Small intestine (tissue), 7 donors: ENCODE measurements at regions not wholly inside any gene's neighbourhood (a gene's known extent, or its start where the extent isn't known, plus 50 kb on each side); places are given as distances from the start of the nearest gene placed in this dataset.

Source experiments
- DNase-seq, 2 donors: peaks; one replicate each; pipeline versions ENCODE4 v3.0.0 to v3.0.0-alpha.2; 2013
- FAIRE-seq: peaks from 2 replicates; lab custom pipeline; 2012; peaks lifted over from hg19 to GRCh38; lab: Jason Lieb, UNC
- H3K27ac ChIP-seq, 3 donors: one replicate each; pipeline ENCODE4 v1.5.1; 2013; ENCODE audit warnings: low read length in 2 of 3, mild to moderate bottlenecking in 2 of 3, control low read depth in 1 of 3, inconsistent platforms in 1 of 3, low read depth in 1 of 3, moderate library complexity in 1 of 3
- H3K27me3 ChIP-seq, 3 donors: one replicate each; pipeline ENCODE4 v1.6.1; 2013; ENCODE audit warnings: low read length in 3 of 3, inconsistent platforms in 1 of 3; ENCODE audit not compliant: control insufficient read depth in 3 of 3, insufficient read depth in 3 of 3
- H3K36me3 ChIP-seq, 3 donors: one replicate each; pipeline ENCODE4 v1.6.1; 2013; ENCODE audit warnings: low read length in 3 of 3, inconsistent platforms in 1 of 3, low read depth in 1 of 3, mild to moderate bottlenecking in 1 of 3, moderate library complexity in 1 of 3; ENCODE audit not compliant: control insufficient read depth in 3 of 3, insufficient read depth in 2 of 3
- H3K4me1 ChIP-seq, 3 donors: one replicate each; pipeline ENCODE4 v1.6.1; 2013; ENCODE audit warnings: low read length in 2 of 3, inconsistent platforms in 1 of 3, low read depth in 1 of 3, mild to moderate bottlenecking in 1 of 3, moderate library complexity in 1 of 3; ENCODE audit not compliant: control insufficient read depth in 3 of 3, insufficient read depth in 2 of 3
- H3K4me3 ChIP-seq, 3 donors: one replicate each; pipeline ENCODE4 v1.5.1; 2013; ENCODE audit warnings: low read length in 3 of 3, control low read depth in 1 of 3, inconsistent platforms in 1 of 3, low read depth in 1 of 3, mild to moderate bottlenecking in 1 of 3, moderate library complexity in 1 of 3
- H3K9me3 ChIP-seq, 2 donors: one replicate each; pipeline ENCODE4 v1.6.1; 2013; ENCODE audit warnings: low read depth in 1 of 2, low read length in 1 of 2; ENCODE audit not compliant: control insufficient read depth in 2 of 2, insufficient read depth in 1 of 2
- WGBS, 3 donors: extraction: QIAGEN DNeasy Blood & Tissue Kit; methylation state at CpG; one replicate each; pipeline ENCODE4 v1.1.7; 2013; 5-methylcytosine and 5-hydroxymethylcytosine counted together
- donor health status: healthy with polysubstance abuse.
- donor health status: control.
- donor health status: control.
- donor health status: Bipolar disorder and iron deficiency.
- donor health status: healthy.

GRCh38 chr9:118439441-118439840 lies 735.2 kb downstream of the TLR4 start:
- Histone ChIP-seq H3K4me3 (no peak overlapping the region), H3K27ac (peak overlapping the region in 1 of 3 donors; percentile 71), H3K4me1 (peaks cover 0 to 15% (median 0%) of the 10 kb centered on the region in 3 donors), H3K9me3 (no peaks in the 10 kb centered on the region), H3K36me3 (no peaks in the 10 kb centered on the region), H3K27me3 (no peaks in the 10 kb centered on the region)
- 23 to 59% (median 38%) methylated on average over 4 of the region's 4 CpGs for WGBS, 3 donors
- DNase-seq (peak; percentile 70 to 82), FAIRE-seq (no peak)

- Histone ChIP-seq H3K4me1 (peaks cover 0 to 4% (median 0%) of the 10 kb centered on the region in 3 donors), H3K27ac (no peak overlapping the region), H3K9me3 (no peaks in the 10 kb centered on the region), H3K4me3 (no peak overlapping the region), H3K36me3 (no peaks in the 10 kb centered on the region), H3K27me3 (no peaks in the 10 kb centered on the region)
- FAIRE-seq (no peak), DNase-seq (no peak)
- WGBS, 3 donors: 73 to 85% (median 82%) methylated on average over 5 of the region's 5 CpGs
Observed at GRCh38 chr9:118444403-118444802, 740.2 kb downstream of the TLR4 start.

GRCh38 chr9:118446943-118447639 lies 742.9 kb downstream of the TLR4 start:
- DNase-seq: no peak
- no peaks in the 10 kb centered on the region for H3K9me3 ChIP-seq
- H3K27me3 ChIP-seq: no peaks in the 10 kb centered on the region
- H3K36me3 ChIP-seq: no peaks in the 10 kb centered on the region
- H3K27ac ChIP-seq: no peak overlapping the region
- H3K4me1 ChIP-seq: no peaks in the 10 kb centered on the region
- FAIRE-seq: no peak
- H3K4me3 ChIP-seq: no peak overlapping the region
- WGBS, 3 donors: 57 to 71% (median 70%) methylated on average over 9 of the region's 9 CpGs

GRCh38 chr9:118449554-118449953 lies 745.4 kb downstream of the TLR4 start:
- Histone ChIP-seq H3K27ac (no peak overlapping the region), H3K27me3 (no peaks in the 10 kb centered on the region), H3K9me3 (no peaks in the 10 kb centered on the region), H3K4me3 (no peak overlapping the region), H3K36me3 (no peaks in the 10 kb centered on the region), H3K4me1 (no peaks in the 10 kb centered on the region)
- no peak for DNase-seq
- WGBS, 3 donors: 60 to 70% (median 69%) methylated on average over 2 of the region's 2 CpGs
- no peak for FAIRE-seq

- Histone ChIP-seq H3K4me1 (no peaks in the 10 kb centered on the region), H3K27ac (no peak overlapping the region), H3K4me3 (no peak overlapping the region), H3K36me3 (no peaks in the 10 kb centered on the region), H3K27me3 (no peaks in the 10 kb centered on the region), H3K9me3 (no peaks in the 10 kb centered on the region)
- 74 to 78% (median 74%) methylated on average over 2 of the region's 2 CpGs for WGBS, 3 donors
- DNase-seq (no peak), FAIRE-seq (no peak)
Observed at GRCh38 chr9:118455259-118455658, 751.1 kb downstream of the TLR4 start.

- Histone ChIP-seq H3K27me3 (no peaks in the 10 kb centered on the region), H3K4me1 (no peaks in the 10 kb centered on the region), H3K9me3 (no peaks in the 10 kb centered on the region), H3K36me3 (no peaks in the 10 kb centered on the region), H3K4me3 (no peak overlapping the region), H3K27ac (no peak overlapping the region)
- FAIRE-seq: no peak
- no peak for DNase-seq
- WGBS, 3 donors: 88 to 90% (median 88%) methylated on average over 2 of the region's 2 CpGs
Observed at GRCh38 chr9:118455788-118456187, 751.6 kb downstream of the TLR4 start.

GRCh38 chr9:118457171-118458000 lies 753.2 kb downstream of the TLR4 start:
- no peaks in the 10 kb centered on the region for H3K36me3 ChIP-seq
- no peak for FAIRE-seq

GRCh38 chr9:118459913-118460312 lies 755.7 kb downstream of the TLR4 start:
- no peak overlapping the region for H3K27ac ChIP-seq
- no peaks in the 10 kb centered on the region for H3K27me3 ChIP-seq
- no peaks in the 10 kb centered on the region for H3K36me3 ChIP-seq
- DNase-seq (peak in 1 of 2 donors; percentile 68), FAIRE-seq (no peak)
- WGBS, 3 donors: 44 to 56% (median 52%) methylated on average over 2 of the region's 2 CpGs
- no peak overlapping the region for H3K4me3 ChIP-seq
- H3K9me3 ChIP-seq: no peaks in the 10 kb centered on the region
- H3K4me1 ChIP-seq: no peaks in the 10 kb centered on the region

More at GRCh38 chr9:118457171-118458000, 753.2 kb downstream of the TLR4 start:
- Histone ChIP-seq H3K27ac (no peak overlapping the region), H3K4me3 (no peak overlapping the region), H3K4me1 (no peaks in the 10 kb centered on the region), H3K27me3 (no peaks in the 10 kb centered on the region), H3K9me3 (no peaks in the 10 kb centered on the region)
- 80 to 89% (median 82%) methylated on average over 6 of the region's 6 CpGs for WGBS, 3 donors
- no peak for DNase-seq
